Natural killer cell (primary cell): ENCODE measurements at regions not wholly inside any gene's neighbourhood (a gene's known extent, or its start where the extent isn't known, plus 50 kb on each side); places are given as distances from the start of the nearest gene placed in this dataset.

Source experiments
- ATAC-seq, 3 donors: fragments of 150-1000 bp in 2 of 3; fragments of 200-7000 bp in 1 of 3; cut with Tn5 transposase; 1 replicate in 1 of 3; 2 replicates in 2 of 3; pipeline ENCODE4 v1.10.0; 2021; ENCODE audit warnings: mild to moderate bottlenecking in 2 of 3, moderate library complexity in 2 of 3
- DNase-seq, 2 donors: peaks; one replicate each; pipeline versions ENCODE4 v3.0.0 to v3.0.0-alpha.2; 2013 to 2021; ENCODE audit warnings: mixed read lengths in 1 of 2
- H3K27ac ChIP-seq: one replicate; pipeline ENCODE4 v1.5.1; 2013; ENCODE audit warnings: mild to moderate bottlenecking, low read length
- H3K27me3 ChIP-seq: one replicate; pipeline ENCODE4 v1.6.1; 2013; ENCODE audit warnings: low read length; ENCODE audit not compliant: control insufficient read depth, insufficient read depth
- H3K36me3 ChIP-seq: one replicate; pipeline ENCODE4 v1.6.1; 2013; ENCODE audit warnings: low read length; ENCODE audit not compliant: control insufficient read depth, insufficient read depth
- H3K4me1 ChIP-seq: one replicate; pipeline ENCODE4 v1.6.1; 2013; ENCODE audit warnings: low read length; ENCODE audit not compliant: control insufficient read depth, insufficient read depth
- H3K4me3 ChIP-seq: one replicate; pipeline ENCODE4 v1.5.1; 2013; ENCODE audit warnings: low read length
- H3K9me3 ChIP-seq: one replicate; pipeline ENCODE4 v1.6.1; 2013; ENCODE audit warnings: low read length; ENCODE audit not compliant: control insufficient read depth, insufficient read depth
- H3K27ac Mint-ChIP-seq, 2 donors: one replicate each; pipeline ENCODE4 v1.8.0; 2022; ENCODE audit warnings: mild to moderate bottlenecking in 2 of 2, mixed read lengths in 2 of 2, moderate library complexity in 1 of 2
- H3K27me3 Mint-ChIP-seq, 2 donors: one replicate each; pipeline ENCODE4 v1.8.0; 2022; ENCODE audit warnings: low read depth in 2 of 2, mixed read lengths in 2 of 2
- H3K36me3 Mint-ChIP-seq: one replicate; pipeline ENCODE4 v1.8.0; 2022; ENCODE audit warnings: mixed read lengths
- H3K4me1 Mint-ChIP-seq, 2 donors: one replicate each; pipeline ENCODE4 v1.8.0; 2022; ENCODE audit warnings: mixed read lengths in 2 of 2
- H3K4me3 Mint-ChIP-seq: one replicate; pipeline ENCODE4 v1.8.0; 2022; ENCODE audit warnings: mild to moderate bottlenecking, moderate library complexity, mixed read lengths
- H3K9me3 Mint-ChIP-seq, 2 donors: one replicate each; pipeline ENCODE4 v1.8.0; 2022; ENCODE audit warnings: mixed read lengths in 2 of 2
- WGBS: methylation state at CpG from one replicate; pipeline ENCODE4 v1.1.7; 2013; ENCODE audit warnings: missing lambda C conversion rate; ENCODE audit not compliant: insufficient coverage; 5-methylcytosine and 5-hydroxymethylcytosine counted together
- intact Hi-C: fragments of 100-400 bp; cut with micrococcal nuclease; formaldehyde crosslinking; loops from one replicate; pipeline ENCODE4 v1.14.2; 2022
- TF ChIP-seq, protein P1 (sequence below): fragments of 200-600 bp; IDR thresholded peaks from one replicate; pipeline ENCODE4 v1.8.0; 2022; ENCODE audit warnings: antibody characterized with exemption

- intact Hi-C loops: loop anchor here (5.0 kb wide), 1 partner anchor 34 kb away; no protein-coding TSS in a partner anchor
- no peak overlapping the region for H3K27ac ChIP-seq
- H3K4me1 ChIP-seq: no peaks in the 10 kb centered on the region
- H3K4me3 ChIP-seq: no peak overlapping the region
- no peaks in the 10 kb centered on the region for H3K9me3 ChIP-seq
- H3K27ac Mint-ChIP-seq: no peak overlapping the region
- no peak overlapping the region for H3K4me3 Mint-ChIP-seq
- WGBS: 100% methylated on average over 1 of the region's 3 CpGs
- DNase-seq (no peak), ATAC-seq (no peak)
- H3K36me3 ChIP-seq: no peaks in the 10 kb centered on the region
- no peaks in the 10 kb centered on the region for H3K27me3 Mint-ChIP-seq
- peaks cover 4 to 20% of the 10 kb centered on the region in 2 donors for H3K9me3 Mint-ChIP-seq
- no peaks in the 10 kb centered on the region for H3K4me1 Mint-ChIP-seq
- no peaks in the 10 kb centered on the region for H3K27me3 ChIP-seq
- H3K36me3 Mint-ChIP-seq: no peaks in the 10 kb centered on the region
- TF ChIP-seq, protein P1, sequence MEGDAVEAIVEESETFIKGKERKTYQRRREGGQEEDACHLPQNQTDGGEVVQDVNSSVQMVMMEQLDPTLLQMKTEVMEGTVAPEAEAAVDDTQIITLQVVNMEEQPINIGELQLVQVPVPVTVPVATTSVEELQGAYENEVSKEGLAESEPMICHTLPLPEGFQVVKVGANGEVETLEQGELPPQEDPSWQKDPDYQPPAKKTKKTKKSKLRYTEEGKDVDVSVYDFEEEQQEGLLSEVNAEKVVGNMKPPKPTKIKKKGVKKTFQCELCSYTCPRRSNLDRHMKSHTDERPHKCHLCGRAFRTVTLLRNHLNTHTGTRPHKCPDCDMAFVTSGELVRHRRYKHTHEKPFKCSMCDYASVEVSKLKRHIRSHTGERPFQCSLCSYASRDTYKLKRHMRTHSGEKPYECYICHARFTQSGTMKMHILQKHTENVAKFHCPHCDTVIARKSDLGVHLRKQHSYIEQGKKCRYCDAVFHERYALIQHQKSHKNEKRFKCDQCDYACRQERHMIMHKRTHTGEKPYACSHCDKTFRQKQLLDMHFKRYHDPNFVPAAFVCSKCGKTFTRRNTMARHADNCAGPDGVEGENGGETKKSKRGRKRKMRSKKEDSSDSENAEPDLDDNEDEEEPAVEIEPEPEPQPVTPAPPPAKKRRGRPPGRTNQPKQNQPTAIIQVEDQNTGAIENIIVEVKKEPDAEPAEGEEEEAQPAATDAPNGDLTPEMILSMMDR: no peak
Observed at GRCh38 chr7:89648509-89648908, 505.8 kb upstream of the STEAP1 start.

DNA sequence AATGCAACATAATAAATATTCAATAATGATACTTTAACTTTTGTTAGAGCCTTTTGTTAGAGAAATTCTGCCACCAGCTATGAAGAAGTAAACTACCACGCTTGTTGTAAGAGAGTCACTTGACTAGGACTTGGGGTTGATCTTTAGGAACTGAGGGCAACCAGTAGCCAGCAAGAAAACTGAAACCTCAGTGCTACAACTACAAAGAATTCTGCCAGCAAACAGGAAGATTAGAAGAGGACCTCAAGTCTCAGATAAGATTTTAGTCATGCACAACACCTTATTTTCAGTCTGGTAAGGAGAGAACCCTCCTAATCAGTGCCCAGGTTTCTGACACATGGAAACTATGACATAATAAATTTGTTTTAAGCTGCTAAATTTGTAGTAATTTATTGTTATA is 498.3 kb upstream of the STEAP1 start:
- intact Hi-C loops: no loop called here
- DNase-seq (no peak), ATAC-seq (no peak)
- H3K4me3 Mint-ChIP-seq: no peak overlapping the region
- Histone ChIP-seq H3K4me3 (no peak overlapping the region), H3K36me3 (no peaks in the 10 kb centered on the region), H3K27ac (no peak overlapping the region), H3K4me1 (no peaks in the 10 kb centered on the region), H3K9me3 (no peaks in the 10 kb centered on the region), H3K27me3 (no peaks in the 10 kb centered on the region)
- TF ChIP-seq, protein P1: no peak
- H3K9me3 Mint-ChIP-seq: peaks cover 15 to 16% of the 10 kb centered on the region in 2 donors
- H3K36me3 Mint-ChIP-seq: no peaks in the 10 kb centered on the region
- H3K4me1 Mint-ChIP-seq: no peaks in the 10 kb centered on the region
- H3K27ac Mint-ChIP-seq: no peak overlapping the region
- no peaks in the 10 kb centered on the region for H3K27me3 Mint-ChIP-seq
- WGBS: 60% methylated on average over 1 of the region's 1 CpG

DNA sequence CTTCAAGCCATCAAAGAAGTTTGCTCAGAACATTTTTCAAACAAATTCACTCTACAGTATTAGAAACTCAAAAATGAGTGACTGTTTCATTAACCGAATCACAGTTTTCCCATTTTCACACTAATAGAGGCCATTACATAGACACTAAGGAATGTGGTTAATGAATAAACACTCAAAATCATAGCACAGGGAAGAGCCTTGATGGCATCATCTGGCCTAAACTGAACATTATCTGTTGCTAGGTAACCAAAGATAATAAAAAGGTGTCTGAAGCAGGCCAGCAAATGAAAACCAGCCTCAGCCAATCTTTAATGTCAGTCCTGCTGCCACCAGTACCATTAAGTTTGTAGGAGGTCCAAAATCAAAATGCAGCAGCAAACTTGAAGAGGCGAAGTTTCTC is 492.4 kb upstream of the STEAP1 start:
- H3K9me3 ChIP-seq: no peaks in the 10 kb centered on the region
- TF ChIP-seq, protein P1: no peak
- no peak for ATAC-seq
- H3K27me3 Mint-ChIP-seq: no peaks in the 10 kb centered on the region
- H3K27me3 ChIP-seq: no peaks in the 10 kb centered on the region
- no peak overlapping the region for H3K27ac ChIP-seq
- WGBS: 40% methylated on average over 1 of the region's 2 CpGs
- no peak overlapping the region for H3K27ac Mint-ChIP-seq
- no peak for DNase-seq
- no peak overlapping the region for H3K4me3 Mint-ChIP-seq
- no peaks in the 10 kb centered on the region for H3K4me1 Mint-ChIP-seq
- no peak overlapping the region for H3K4me3 ChIP-seq
- no peaks in the 10 kb centered on the region for H3K4me1 ChIP-seq
- H3K36me3 Mint-ChIP-seq: no peaks in the 10 kb centered on the region
- intact Hi-C loops: no loop called here
- H3K9me3 Mint-ChIP-seq: peaks cover 15 to 18% of the 10 kb centered on the region in 2 donors
- H3K36me3 ChIP-seq: no peaks in the 10 kb centered on the region

DNA sequence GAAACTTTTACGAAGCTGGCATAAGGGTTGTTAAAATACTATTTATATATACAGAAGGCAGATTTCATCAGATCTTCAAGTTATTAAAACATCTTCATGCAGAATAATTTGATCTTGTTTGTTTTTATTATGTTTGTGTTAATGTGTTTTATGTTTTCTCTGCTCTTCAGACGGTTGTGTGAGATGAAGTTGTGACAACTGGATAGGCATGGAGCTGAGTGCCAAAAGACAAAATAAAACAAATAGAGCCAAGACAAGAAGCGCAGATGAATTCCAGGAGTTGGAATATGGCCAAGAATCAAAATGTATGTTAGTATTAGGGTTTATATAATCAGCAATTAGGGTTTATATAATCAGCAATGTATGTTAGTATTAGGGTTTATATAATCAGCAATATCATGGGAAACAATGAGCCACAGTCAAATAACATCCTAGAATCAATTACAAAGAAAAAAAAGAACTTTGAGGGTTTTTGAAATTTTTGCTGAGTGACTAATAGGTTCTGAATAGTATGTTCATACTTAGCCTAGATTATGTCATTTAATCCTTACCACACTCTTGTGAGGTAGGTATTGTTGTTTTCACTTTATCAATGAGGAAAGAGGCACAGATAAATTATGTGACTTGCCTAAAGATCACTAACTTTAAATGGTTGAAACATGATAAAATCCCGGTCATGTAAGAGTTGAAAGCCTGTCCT is 488.0 kb upstream of the STEAP1 start:
- no peaks in the 10 kb centered on the region for H3K4me1 ChIP-seq
- TF ChIP-seq, protein P1: no peak
- no peaks in the 10 kb centered on the region for H3K9me3 ChIP-seq
- no peak overlapping the region for H3K4me3 ChIP-seq
- H3K27me3 ChIP-seq: no peaks in the 10 kb centered on the region
- ATAC-seq: no peak
- no peaks in the 10 kb centered on the region for H3K4me1 Mint-ChIP-seq
- H3K27me3 Mint-ChIP-seq: no peaks in the 10 kb centered on the region
- H3K4me3 Mint-ChIP-seq: no peak overlapping the region
- no peaks in the 10 kb centered on the region for H3K36me3 ChIP-seq
- 92% methylated on average over 3 of the region's 4 CpGs for WGBS
- intact Hi-C loops: no loop called here
- no peak overlapping the region for H3K27ac Mint-ChIP-seq
- H3K9me3 Mint-ChIP-seq: peaks cover 13 to 22% of the 10 kb centered on the region in 2 donors
- no peak overlapping the region for H3K27ac ChIP-seq
- no peaks in the 10 kb centered on the region for H3K36me3 Mint-ChIP-seq
- no peak for DNase-seq
